ELF-1 (cell line): ENCODE measurements at regions not wholly inside any gene's neighbourhood (a gene's known extent, or its start where the extent isn't known, plus 50 kb on each side); places are given as distances from the start of the nearest gene placed in this dataset.
"Not testable (repeated sequence)": the region's sequence is repeated elsewhere in the genome, so short reads cannot be mapped to it uniquely, and the experiment has no call there.

ENCODE experiments used
- DNase-seq: peaks from one replicate; pipeline ENCODE4 v3.0.0-alpha.2; 2016; ENCODE audit warnings: low read depth, low spot score

DNA sequence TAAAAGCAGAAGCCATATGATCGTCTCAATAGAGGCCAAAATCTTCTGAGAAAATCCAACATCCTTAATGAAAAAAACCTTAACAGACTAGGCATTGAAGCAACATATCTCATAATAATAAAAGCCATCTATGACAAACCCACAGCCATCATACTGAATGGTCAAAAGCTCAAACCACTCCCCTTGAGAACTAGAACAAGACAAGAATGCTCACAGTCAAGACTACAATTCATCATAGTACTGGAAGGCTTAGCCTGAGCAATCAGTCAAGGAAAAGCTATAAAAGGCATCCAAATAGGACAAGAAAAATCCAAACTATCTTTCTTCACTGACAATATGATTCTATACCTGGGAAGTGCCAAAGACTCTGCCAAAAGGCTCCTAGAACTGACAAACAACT, 2668.2 kb upstream of the PCDH20 start:
- no peak for DNase-seq

DNA sequence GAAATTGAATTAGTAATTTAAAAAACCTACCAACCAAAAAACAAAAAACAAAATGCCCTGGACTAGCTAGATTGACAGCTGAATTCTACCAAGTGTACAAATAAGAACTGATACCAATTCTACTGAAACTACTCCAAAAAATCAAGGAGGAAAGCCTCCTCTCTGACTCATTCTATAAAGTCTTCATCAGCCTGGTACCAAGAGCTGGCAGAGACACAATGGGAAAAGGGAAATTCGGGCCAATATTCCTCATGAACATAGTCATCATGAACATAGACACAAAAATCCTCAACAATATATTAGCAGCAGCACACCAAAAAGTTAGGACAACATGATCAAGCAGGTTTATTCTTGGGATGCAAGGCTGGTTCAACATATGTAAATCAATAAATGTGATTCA, 2667.7 kb upstream of the PCDH20 start:
- DNase-seq = no peak

- DNase-seq = no peak
These were observed 2662.9 kb upstream of the PCDH20 start for GRCh38 chr13:64078480-64078936.

GRCh38 chr13:64078025-64078424, 2662.4 kb upstream of the PCDH20 start:
- no peak for DNase-seq

- DNase-seq = not testable (repeated sequence)
These were observed 2661.6 kb upstream of the PCDH20 start for GRCh38 chr13:64077132-64077835.

DNA sequence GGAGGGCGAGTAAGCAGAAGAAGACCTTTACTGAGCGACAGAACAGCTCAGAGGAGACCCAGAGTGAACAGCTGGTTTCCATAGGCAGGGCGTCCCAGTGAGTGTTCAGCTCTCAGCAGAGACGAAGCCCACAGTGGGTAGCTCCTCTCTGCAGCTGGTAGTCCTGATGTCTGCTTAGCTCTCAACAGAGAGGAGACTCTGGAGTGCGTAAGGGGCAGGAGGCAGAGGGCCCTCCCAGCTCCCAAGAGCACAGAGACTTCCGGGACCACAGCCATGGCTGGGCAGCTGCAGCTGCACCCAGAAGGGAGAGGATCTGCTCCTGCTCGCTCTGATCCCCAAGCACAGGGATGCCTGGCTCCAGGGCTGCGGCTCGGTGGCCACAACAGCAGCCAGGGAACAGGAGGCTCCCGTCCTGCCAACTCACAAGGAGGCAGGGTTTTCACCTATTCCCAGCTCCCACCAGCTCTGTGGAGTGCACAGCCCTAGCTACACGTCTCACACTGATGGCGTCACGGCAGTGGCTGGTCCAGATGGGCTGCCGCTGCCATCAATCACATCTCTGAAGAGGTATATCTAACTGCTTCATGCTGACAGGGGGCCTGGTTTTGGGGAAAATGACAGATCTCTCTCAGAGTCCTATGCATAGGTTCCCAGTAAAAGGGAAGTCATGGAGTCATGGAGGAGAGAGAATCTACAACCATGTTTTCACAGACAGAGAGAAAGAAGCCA, 2660.1 kb upstream of the PCDH20 start:
- no peak for DNase-seq

GRCh38 chr13:64074971-64075474, 2659.4 kb upstream of the PCDH20 start:
- no peak for DNase-seq

- no peak for DNase-seq
These were observed 2657.6 kb upstream of the PCDH20 start for GRCh38 chr13:64073203-64073602.

DNA sequence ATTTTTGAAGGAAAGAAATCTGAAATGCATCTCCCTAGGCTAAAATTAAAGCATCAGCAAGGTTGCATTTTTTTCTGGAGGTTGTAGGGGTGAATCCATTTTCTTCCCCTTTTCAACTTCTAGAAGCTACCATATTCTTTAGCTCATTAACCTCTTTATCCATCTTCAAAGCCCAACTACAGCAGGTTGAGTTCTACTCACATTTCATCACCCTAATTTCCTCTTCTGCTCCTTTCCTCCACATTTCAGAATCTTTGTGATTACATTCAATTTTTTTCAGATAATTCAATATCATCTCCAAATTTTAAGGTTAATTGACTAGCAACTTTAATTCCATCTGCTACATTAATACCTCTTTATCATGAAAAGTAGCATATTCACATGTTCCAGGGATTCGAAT, 2655.7 kb upstream of the PCDH20 start:
- DNase-seq = no peak

GRCh38 chr13:64069892-64070291, 2654.2 kb upstream of the PCDH20 start:
- DNase-seq = no peak

GRCh38 chr13:64066711-64067110, 2651.1 kb upstream of the PCDH20 start:
- DNase-seq = no peak

GRCh38 chr13:64061649-64062048, 2646.0 kb upstream of the PCDH20 start:
- no peak for DNase-seq

DNA sequence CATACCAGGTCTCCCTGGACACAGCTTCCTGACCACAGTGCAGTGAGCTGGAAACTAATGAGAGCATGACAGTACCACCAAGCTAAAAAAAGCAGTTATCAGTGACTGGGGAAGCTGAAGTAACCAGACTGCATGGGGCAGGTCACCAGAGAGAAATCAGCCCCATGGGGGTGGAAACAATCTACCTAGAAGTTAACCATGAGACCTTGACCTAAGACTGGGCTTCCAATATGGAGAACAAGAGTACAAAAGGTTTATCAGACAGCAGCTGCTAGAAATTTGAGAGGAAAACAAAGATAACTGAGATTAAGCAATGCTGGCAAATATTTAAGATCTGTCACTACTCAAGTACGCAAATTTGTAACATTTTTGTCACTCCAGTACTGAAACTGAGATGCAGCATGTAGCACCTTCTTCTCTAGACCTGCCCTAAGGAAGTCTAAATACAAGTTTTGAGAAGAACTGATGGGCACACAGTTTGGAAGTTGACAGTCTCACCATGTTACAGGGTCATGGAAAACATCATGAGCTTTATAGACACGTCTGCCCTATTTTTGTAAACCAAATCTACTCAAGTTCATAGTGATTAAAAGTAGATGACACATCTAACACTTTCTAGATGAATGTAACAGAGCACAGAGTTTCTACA, 2641.8 kb upstream of the PCDH20 start:
- no peak for DNase-seq

- no peak for DNase-seq
These were observed 2638.7 kb upstream of the PCDH20 start for GRCh38 chr13:64054321-64054720.

DNA sequence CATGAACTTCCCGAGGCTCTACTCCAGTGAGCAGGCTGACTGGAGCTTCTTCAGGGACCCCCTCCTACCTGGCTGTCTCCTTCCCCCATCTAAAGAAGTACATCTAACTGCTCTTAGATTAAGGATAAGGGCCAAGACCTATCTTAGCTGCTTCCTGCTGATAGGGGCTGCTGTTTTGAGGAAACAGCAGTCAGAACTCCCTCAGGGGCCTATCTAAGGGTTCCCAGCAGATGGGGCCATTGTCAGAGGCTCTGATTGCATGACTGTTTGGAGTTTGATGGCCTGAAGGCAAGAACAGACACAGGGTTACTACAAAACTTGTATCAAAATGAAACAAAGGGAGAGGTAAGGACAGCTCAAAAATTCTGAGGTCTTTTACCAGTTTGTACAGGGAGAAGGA, 2636.9 kb upstream of the PCDH20 start:
- DNase-seq = peak; percentile 17

DNA sequence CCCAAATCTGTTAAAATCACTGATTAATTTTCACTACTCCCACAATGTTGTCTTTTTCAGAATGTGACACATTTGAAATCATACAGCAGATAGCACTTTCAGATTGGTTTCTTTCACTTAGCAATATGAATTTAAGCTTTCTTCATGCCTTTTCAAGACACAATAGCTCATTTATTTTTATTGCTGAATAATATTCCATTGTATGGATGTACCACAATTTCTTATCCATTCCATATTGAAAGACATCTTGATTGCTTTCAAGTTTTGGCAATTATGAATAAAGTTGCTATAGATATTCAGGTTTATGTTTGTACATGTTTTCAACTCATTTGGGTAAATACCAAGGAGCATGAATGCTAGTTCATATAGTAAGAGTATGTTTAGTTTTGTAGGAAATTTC, 2635.6 kb upstream of the PCDH20 start:
- DNase-seq = no peak

- DNase-seq = no peak
These were observed 2625.6 kb upstream of the PCDH20 start for GRCh38 chr13:64041296-64041695.

- DNase-seq = no peak
These were observed 2618.3 kb upstream of the PCDH20 start for GRCh38 chr13:64033921-64034320.

- no peak for DNase-seq
These were observed 2613.9 kb upstream of the PCDH20 start for GRCh38 chr13:64029343-64030093.

GRCh38 chr13:64028551-64028950, 2612.9 kb upstream of the PCDH20 start:
- no peak for DNase-seq

DNA sequence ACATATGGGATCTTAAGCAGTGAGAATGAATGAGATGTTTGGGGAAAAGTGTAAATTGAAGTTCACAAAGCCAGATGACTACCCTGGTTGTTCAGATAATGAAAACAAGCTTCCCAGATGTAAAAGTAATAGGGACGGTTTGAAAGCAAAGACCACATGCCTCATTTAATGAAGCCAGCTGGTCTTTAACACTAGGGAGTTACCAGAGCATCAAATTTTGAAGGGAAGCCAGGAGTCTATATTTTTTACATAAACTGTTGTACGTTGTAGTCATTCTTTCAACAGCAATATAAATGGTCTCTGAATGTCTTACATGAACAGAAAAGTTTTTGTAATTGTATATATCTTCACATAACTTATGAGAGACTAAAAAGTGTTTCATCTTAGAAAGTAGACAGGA, 2604.5 kb upstream of the PCDH20 start:
- no peak for DNase-seq

DNA sequence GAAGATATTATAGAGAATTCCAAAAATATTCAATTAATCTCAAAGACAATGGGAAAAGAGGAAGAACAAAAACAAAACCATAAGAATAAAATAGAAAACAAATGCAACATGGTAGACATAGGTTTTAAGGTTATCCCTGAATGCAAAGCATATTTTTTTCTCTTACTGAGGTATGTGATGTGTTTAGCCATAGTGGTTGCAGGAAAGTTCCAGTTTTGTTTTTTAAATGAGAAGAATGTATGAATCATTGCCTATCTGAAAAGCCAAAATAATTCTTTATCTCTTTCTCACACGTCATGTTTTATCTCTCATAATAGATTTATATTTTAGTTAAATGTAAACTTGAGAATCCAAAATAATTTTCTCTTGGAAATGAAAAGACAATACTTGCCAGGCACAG, 2591.7 kb upstream of the PCDH20 start:
- no peak for DNase-seq
